CD4-positive, alpha-beta T cell treated with Interleukin-21 for 1 hour (primary cell): ENCODE measurements at regions not wholly inside any gene's neighbourhood (a gene's known extent, or its start where the extent isn't known, plus 50 kb on each side); places are given as distances from the start of the nearest gene placed in this dataset.

Experiments used
- DNase-seq: peaks from one replicate; pipeline ENCODE4 v3.0.0-alpha.2; 2020

- DNase-seq = no peak
Measured at GRCh38 chr13:79803989-79804388, 323.0 kb downstream of the NDFIP2 start.

DNA sequence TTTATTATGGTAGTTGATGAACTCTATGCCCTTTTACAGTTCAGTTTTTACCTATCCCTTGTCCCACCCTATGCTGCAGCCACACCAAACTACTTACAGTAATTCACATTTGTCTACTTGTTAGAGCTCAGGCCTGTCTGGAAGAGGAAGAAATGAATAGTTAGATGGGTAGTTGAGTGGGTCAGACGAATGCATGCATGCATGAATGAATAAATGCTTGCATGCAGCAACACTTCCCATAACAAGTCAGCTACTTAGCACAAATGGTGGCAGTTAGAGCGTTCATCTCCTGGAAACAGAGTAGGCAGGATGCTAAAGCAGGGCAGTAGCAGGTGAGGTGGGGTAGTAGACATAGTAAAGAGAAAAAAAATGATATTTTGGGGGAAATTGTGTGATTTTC lies 322.3 kb downstream of the NDFIP2 start:
- DNase-seq = no peak

DNA sequence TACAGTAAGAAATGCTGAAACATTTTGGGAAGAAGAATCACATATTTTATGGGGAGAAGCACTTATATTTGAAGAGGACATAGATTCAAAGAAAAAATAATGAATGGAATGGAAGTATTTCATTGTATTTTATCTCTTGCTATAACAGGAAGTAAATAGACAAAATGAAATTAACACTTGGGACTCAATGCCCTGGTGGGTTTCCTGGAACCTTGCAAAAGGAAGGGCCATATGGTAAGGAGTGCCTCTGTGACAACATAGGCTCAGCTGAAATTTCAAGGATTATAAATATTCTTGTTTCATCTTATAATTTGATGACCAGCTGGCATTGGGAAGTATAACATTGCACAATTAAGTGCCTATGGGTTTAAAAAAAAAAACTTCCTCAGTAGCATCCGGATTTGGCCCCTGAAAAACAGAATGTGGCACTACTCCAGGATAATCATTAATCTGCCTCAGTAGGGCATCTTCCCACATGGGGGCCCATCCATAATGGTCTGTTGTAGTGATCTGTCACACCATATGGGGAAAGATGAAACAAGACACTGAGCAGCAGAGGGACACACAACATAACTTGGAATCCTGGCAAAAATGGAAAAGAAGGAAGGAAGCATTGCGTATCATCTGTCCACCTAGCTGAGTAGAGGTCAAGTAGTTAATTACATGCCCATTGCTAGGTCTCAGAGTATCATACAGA lies 321.6 kb downstream of the NDFIP2 start:
- DNase-seq = no peak

- DNase-seq = no peak
Measured at GRCh38 chr13:79799059-79799867, 318.3 kb downstream of the NDFIP2 start.

DNA sequence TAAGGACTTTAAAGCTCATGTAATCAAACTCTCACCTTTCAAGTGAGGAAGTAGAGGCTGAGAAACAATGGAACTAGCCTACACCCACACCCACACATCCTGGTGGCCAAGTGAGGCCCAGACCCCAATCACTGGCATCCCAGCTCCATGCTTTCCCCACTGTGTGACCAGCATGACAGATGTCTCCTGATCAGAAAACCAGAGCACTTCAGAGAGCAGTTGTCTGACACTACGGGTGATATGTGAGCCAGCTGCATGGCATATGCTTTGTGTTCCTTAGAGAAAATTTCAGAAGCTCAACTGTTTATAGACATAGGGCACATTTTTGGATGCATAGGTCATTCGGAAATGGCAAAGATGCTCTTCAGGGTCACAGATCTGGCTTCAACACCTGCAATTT lies 315.2 kb downstream of the NDFIP2 start:
- DNase-seq = no peak

DNA sequence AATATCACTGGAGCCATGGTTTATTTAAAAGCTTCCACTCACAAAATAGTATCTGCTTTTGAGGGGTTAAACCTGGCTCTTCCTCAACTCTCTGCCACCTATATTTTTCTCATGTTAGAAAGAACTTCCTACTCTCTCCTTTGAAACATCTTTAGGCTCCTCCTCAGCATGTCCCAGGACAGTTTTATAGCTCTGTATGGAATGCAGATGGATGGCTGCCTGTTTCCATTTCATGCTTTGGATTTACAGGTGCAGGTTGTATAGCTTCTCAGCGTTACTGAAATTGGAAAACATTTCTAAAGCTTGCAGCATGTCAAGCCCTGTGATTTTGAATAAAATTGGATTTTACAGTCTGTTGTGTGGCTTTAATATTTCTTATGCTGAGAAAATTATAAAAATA lies 314.0 kb downstream of the NDFIP2 start:
- no peak for DNase-seq

DNA sequence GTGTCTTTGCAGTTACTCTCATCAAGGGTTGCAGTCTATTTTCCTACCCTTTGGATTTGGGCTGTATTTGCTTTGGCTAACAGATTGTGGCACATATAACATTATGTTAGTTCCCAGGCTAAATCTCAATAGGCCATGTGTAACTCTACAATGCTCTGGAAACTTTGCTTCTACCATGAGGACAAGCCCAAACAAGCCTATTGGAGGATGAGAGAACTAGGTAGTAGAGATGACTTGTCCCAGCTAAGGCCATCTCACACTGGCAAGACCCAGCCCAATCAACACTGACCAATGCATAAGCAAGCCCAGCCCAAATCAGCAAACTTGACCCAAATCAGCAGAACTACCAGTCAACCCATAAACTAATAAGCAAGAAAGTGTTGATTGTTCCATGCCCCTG lies 311.8 kb downstream of the NDFIP2 start:
- DNase-seq = no peak

GRCh38 chr13:79791471-79792042 lies 310.6 kb downstream of the NDFIP2 start:
- no peak for DNase-seq

DNA sequence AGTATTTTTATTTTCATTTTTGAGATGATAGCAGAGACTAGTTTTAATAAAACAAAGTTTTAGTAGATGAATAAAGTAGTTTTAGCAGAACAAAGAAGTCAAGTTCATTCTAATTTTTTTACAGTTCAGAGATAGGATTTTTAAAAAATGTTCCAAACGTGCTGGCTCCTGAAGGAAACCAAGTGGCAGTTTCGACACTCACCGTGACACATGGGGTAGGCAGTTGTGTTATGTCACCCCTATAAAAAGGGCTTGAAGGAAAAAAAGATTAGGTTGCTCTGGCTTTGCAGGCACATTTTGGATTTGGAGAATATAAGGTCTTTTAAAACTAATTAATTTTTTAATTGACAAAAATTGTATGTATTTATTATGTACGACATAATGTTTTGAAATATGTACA lies 305.2 kb downstream of the NDFIP2 start:
- DNase-seq = no peak

- DNase-seq = no peak
Measured at GRCh38 chr13:79782541-79783205, 301.7 kb downstream of the NDFIP2 start.

DNA sequence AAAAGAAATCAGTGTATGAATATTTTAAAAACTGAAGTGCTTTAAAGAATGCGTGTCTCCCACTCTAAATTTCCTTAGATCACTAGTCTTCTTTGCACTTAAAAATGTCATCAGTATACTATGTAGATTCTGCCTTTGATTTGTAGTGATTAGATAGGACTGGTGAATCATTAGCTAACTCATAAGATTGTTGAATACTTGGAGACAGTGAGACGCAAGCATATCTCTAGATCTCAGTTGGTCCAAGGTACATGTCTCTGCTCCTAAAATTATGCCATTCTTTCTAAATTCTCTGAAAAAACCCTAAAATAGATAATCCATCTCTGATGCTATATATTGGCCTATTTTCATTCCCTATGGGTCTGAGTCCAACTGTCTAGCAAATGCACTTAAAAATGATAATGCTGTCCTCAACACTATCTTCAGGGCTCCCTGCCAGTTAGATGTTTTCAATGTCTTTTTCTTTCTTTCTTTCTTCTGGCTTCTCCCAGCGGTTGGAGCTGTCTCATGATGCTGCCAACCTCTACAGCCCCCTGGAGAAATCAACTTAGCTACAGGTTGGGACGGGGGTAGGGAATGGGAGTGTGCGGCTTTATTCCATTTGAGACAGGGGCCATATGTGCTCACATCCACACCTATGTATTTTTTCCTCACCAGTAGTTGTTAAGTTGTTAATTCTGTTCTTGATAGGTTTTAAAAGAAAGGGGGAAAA lies 301.0 kb downstream of the NDFIP2 start:
- no peak for DNase-seq

GRCh38 chr13:79780240-79780639 lies 299.3 kb downstream of the NDFIP2 start:
- DNase-seq = no peak

GRCh38 chr13:79779761-79780160 lies 298.8 kb downstream of the NDFIP2 start:
- DNase-seq = no peak

- no peak for DNase-seq
Measured at GRCh38 chr13:79778741-79779460, 297.9 kb downstream of the NDFIP2 start.

GRCh38 chr13:79777504-79777903 lies 296.5 kb downstream of the NDFIP2 start:
- no peak for DNase-seq

- DNase-seq = no peak
Measured at GRCh38 chr13:79776531-79777295, 295.8 kb downstream of the NDFIP2 start.

DNA sequence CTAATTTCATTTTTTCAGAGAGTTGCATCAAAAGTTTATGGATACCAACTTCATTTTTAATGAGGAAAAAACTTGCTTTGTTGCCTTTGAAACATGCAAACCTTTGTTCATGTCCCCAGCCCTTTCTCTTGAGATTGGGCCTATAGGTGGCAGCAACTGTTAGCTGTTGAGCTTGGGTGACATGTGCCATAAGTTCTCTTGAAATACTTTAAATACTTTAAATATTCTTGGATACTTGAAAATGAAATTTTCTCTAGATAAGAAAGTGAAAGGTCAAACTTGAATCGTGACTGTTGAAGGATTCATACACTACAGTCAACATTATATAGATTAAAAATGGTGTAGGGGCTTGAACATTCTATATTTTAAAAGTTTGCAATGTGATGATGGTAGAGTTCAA lies 294.9 kb downstream of the NDFIP2 start:
- no peak for DNase-seq

GRCh38 chr13:79772811-79773210 lies 291.9 kb downstream of the NDFIP2 start:
- no peak for DNase-seq

- DNase-seq = no peak
Measured at GRCh38 chr13:79771493-79771892, 290.5 kb downstream of the NDFIP2 start.

GRCh38 chr13:79770056-79770455 lies 289.1 kb downstream of the NDFIP2 start:
- DNase-seq = no peak

DNA sequence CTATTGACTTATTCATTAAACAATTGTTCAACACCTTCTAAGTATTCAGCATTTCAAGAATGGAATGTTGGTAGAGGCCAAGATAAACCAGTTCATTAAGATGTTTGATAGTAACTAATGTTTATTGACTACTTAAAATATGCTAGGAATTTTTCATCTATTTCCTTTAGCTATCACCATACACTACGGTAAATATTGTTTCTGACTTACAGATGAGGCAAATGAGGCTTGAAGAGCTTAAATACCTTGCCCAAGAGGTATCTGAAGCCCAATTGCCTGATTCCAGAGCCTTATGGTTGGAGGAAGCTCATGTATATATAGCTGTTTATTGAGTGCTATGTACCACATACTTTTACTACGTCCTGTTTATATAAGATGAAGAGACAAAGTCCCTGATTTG lies 286.2 kb downstream of the NDFIP2 start:
- no peak for DNase-seq
